ENCODE measurements at regions not wholly inside any gene's neighbourhood (a gene's known extent, or its start where the extent isn't known, plus 50 kb on each side); places are given as distances from the start of the nearest gene placed in this dataset.

DNA sequence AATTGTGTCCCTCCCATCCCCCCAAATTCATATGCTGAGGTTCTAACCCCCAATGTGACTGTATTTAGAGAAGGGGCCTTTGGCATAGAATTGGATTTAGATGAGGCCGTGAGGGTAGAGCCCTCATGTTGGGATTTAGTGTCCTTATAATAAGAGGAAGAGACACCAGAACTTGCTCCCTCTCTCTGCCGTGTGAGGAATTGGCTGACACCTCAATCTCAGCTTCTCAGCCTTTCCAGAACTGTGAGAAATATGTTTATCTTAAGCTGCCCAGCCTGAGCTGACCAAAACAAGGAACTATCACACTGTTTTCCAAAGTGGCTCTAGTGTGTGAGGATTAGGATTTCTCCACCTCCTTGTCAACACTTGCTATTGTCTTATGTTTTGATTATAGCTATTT, 400.0 kb upstream of the FZD8 start:
- H3K27me3 Mint-ChIP-seq (ENCODE audit: low read depth in 3 of 3), result no peaks in the 10 kb centered on the region
- DNase-seq, result no peak
- TF ChIP-seq, protein P1, sequence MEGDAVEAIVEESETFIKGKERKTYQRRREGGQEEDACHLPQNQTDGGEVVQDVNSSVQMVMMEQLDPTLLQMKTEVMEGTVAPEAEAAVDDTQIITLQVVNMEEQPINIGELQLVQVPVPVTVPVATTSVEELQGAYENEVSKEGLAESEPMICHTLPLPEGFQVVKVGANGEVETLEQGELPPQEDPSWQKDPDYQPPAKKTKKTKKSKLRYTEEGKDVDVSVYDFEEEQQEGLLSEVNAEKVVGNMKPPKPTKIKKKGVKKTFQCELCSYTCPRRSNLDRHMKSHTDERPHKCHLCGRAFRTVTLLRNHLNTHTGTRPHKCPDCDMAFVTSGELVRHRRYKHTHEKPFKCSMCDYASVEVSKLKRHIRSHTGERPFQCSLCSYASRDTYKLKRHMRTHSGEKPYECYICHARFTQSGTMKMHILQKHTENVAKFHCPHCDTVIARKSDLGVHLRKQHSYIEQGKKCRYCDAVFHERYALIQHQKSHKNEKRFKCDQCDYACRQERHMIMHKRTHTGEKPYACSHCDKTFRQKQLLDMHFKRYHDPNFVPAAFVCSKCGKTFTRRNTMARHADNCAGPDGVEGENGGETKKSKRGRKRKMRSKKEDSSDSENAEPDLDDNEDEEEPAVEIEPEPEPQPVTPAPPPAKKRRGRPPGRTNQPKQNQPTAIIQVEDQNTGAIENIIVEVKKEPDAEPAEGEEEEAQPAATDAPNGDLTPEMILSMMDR (IDR thresholded peaks at IDR 0.05), result no peak
- peaks cover 0 to 3% (median 0%) of the 10 kb centered on the region in 7 donors for H3K9me3 Mint-ChIP-seq
- no peak overlapping the region for H3K27ac Mint-ChIP-seq
- Histone ChIP-seq H3K27me3 (ENCODE audit: control insufficient read depth in 2 of 2, insufficient read depth in 2 of 2, low read length in 2 of 2) (no peaks in the 10 kb centered on the region), H3K27ac (ENCODE audit: low read depth in 1 of 2, low read length in 2 of 2) (no peak overlapping the region), H4K20me1 (ENCODE audit: insufficient read depth, low read length) (no peaks in the 10 kb centered on the region), H3K4me1 (ENCODE audit: control insufficient read depth in 1 of 2, insufficient read depth in 2 of 2, low read length in 2 of 2) (no peaks in the 10 kb centered on the region), H2AFZ (ENCODE audit: insufficient read depth, low read depth, low read length, poor library complexity, severe bottlenecking) (no peak overlapping the region), H3K9me3 (replicated peaks in 1 of 2; ENCODE audit: control insufficient read depth in 1 of 2, insufficient read depth in 1 of 2, low read length in 2 of 2) (no peaks in the 10 kb centered on the region), H3K4me3 (replicated peaks in 1 of 3; ENCODE audit: low read depth in 2 of 3, low read length in 3 of 3) (no peak overlapping the region), H3K36me3 (replicated peaks in 1 of 2; ENCODE audit: control insufficient read depth in 1 of 2, insufficient read depth in 2 of 2, low read length in 2 of 2) (no peaks in the 10 kb centered on the region), H3K79me2 (ENCODE audit: insufficient read depth, low read length) (no peaks in the 10 kb centered on the region), H3K4me2 (replicated peaks; ENCODE audit: extremely low read depth, low read length, poor library complexity, severe bottlenecking) (no peak overlapping the region), H3K9ac (ENCODE audit: insufficient read depth, low read length, poor library complexity, severe bottlenecking) (no peak overlapping the region)
- H3K4me1 Mint-ChIP-seq, result no peaks in the 10 kb centered on the region
- no peak overlapping the region for H3K4me3 Mint-ChIP-seq
- intact Hi-C loops (cut with micrococcal nuclease), result no loop called here
- no CpG with 5 or more reads among the region's 2 CpGs for WGBS (ENCODE audit: insufficient coverage)
- H3K36me3 Mint-ChIP-seq, result no peaks in the 10 kb centered on the region

DNA sequence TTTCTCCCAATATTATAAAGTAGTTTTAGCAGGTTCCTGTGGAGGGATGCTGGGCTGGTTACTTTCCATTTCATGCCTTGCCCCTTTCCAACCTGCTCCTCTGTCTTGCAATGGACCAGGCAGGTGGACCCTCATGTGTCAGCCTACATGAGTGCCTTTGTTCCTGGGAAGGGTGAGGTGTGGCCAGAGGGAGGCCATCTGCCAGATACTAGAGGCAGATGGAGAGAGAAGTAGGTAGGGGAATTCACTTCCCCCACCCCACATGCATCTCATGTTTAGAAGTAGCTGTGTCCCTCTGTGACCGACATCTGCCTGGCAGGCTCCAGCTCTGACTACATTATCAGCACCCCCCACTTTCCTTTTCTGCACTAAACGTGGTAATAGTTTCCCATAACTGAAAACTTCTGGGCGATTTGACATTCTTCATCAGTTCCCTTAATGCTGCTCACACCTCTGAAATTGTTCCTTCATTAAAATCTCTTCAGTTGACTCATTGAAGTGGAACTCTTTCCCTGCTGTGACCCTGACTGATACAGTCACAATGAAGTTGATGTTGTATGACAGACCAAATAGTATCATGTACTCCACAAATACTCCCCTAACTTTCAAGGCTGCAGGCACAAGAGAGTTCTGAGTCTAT, 396.3 kb upstream of the FZD8 start:
- TF ChIP-seq, protein P1 (IDR thresholded peaks at IDR 0.05), result no peak
- Mint-ChIP-seq H3K36me3 (no peaks in the 10 kb centered on the region), H3K9me3 (peaks cover 0 to 7% (median 1%) of the 10 kb centered on the region in 7 donors), H3K4me3 (no peak overlapping the region), H3K27me3 (ENCODE audit: low read depth in 3 of 3) (peaks cover 0 to 4% (median 2%) of the 10 kb centered on the region in 3 donors), H3K27ac (no peak overlapping the region), H3K4me1 (no peaks in the 10 kb centered on the region)
- Histone ChIP-seq H3K4me2 (replicated peaks; ENCODE audit: extremely low read depth, low read length, poor library complexity, severe bottlenecking) (no peak overlapping the region), H2AFZ (ENCODE audit: insufficient read depth, low read depth, low read length, poor library complexity, severe bottlenecking) (no peak overlapping the region), H3K27ac (ENCODE audit: low read depth in 1 of 2, low read length in 2 of 2) (no peak overlapping the region), H3K27me3 (ENCODE audit: control insufficient read depth in 2 of 2, insufficient read depth in 2 of 2, low read length in 2 of 2) (no peaks in the 10 kb centered on the region), H3K9me3 (replicated peaks in 1 of 2; ENCODE audit: control insufficient read depth in 1 of 2, insufficient read depth in 1 of 2, low read length in 2 of 2) (no peaks in the 10 kb centered on the region), H3K9ac (ENCODE audit: insufficient read depth, low read length, poor library complexity, severe bottlenecking) (no peak overlapping the region), H3K4me1 (ENCODE audit: control insufficient read depth in 1 of 2, insufficient read depth in 2 of 2, low read length in 2 of 2) (no peaks in the 10 kb centered on the region), H3K4me3 (replicated peaks in 1 of 3; ENCODE audit: low read depth in 2 of 3, low read length in 3 of 3) (no peak overlapping the region), H4K20me1 (ENCODE audit: insufficient read depth, low read length) (no peaks in the 10 kb centered on the region), H3K36me3 (replicated peaks in 1 of 2; ENCODE audit: control insufficient read depth in 1 of 2, insufficient read depth in 2 of 2, low read length in 2 of 2) (no peaks in the 10 kb centered on the region), H3K79me2 (ENCODE audit: insufficient read depth, low read length) (no peaks in the 10 kb centered on the region)
- 60% methylated on average over 3 of the region's 3 CpGs for WGBS (ENCODE audit: insufficient coverage)
- no peak for DNase-seq
- intact Hi-C loops (cut with micrococcal nuclease), result no loop called here
